Activated CD8-positive, alpha-beta memory T cell treated with anti-CD3 and anti-CD28 coated beads, Interleukin-2, amount 50 U/mL, for 24 hours (primary cell): ENCODE measurements at regions not wholly inside any gene's neighbourhood (a gene's known extent, or its start where the extent isn't known, plus 50 kb on each side); places are given as distances from the start of the nearest gene placed in this dataset.

Source experiments
- DNase-seq: peaks from one replicate; pipeline ENCODE4 v3.0.0-alpha.2; 2020; ENCODE audit errors: extremely low read depth

- DNase-seq, result no peak
Measured at GRCh38 chr9:87824216-87824875, 58.3 kb upstream of the SPATA31E1 start.

- DNase-seq, result no peak
Measured at GRCh38 chr9:87824886-87825285, 57.8 kb upstream of the SPATA31E1 start.

GRCh38 chr9:87826331-87826730, 56.3 kb upstream of the SPATA31E1 start:
- no peak for DNase-seq

- no peak for DNase-seq
Measured at GRCh38 chr9:87827341-87827740, 55.3 kb upstream of the SPATA31E1 start.

GRCh38 chr9:87829756-87830155, 52.9 kb upstream of the SPATA31E1 start:
- no peak for DNase-seq

- no peak for DNase-seq
Measured at GRCh38 chr9:87830446-87830845, 52.2 kb upstream of the SPATA31E1 start.

- DNase-seq, result no peak
Measured at GRCh38 chr9:87831159-87831558, 51.5 kb upstream of the SPATA31E1 start.
